Stomach (tissue), 4 donors: ENCODE measurements at regions not wholly inside any gene's neighbourhood (a gene's known extent, or its start where the extent isn't known, plus 50 kb on each side); places are given as distances from the start of the nearest gene placed in this dataset.

Source experiments
- POLR2A ChIP-seq, 4 donors: fragments of 450-650 bp; IDR thresholded peaks; one replicate each; pipeline ENCODE4 v1.6.1; 2016; ENCODE audit warnings: antibody characterized with exemption in 4 of 4, control low read depth in 2 of 4, mild to moderate bottlenecking in 1 of 4, moderate library complexity in 1 of 4
- TF ChIP-seq, protein P1 (sequence below), 7 experiments: fragments of 450-650 bp in 4 of 7; fragments of 200-600 bp in 3 of 7; sonication (generic) in 3 of 7; IDR thresholded peaks; one replicate each; pipeline ENCODE4 v1.5.1; 2016 to 2019; ENCODE audit warnings: antibody characterized with exemption in 7 of 7, control low read depth in 2 of 7, mild to moderate bottlenecking in 1 of 7

DNA sequence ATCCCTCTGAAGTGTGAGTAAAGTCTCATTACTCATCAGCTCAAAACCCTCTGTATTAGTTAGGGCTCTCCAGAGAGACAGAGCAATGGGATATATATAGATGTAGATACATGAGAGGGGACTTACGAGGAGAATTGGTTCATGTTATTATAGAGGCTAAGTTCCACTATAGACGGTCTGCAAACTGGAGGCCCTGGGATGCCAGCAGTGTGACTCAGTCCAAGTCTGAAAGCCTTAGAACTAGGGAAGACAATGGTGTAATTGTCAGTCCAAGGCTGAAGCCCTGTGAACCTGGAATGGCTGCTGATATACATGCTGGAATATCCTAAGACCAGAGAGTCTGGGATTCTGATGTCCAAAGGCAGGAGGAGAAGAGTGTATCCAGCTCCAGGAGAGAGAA, 57.3 kb upstream of the CEP83 start:
- TF ChIP-seq, protein P1, sequence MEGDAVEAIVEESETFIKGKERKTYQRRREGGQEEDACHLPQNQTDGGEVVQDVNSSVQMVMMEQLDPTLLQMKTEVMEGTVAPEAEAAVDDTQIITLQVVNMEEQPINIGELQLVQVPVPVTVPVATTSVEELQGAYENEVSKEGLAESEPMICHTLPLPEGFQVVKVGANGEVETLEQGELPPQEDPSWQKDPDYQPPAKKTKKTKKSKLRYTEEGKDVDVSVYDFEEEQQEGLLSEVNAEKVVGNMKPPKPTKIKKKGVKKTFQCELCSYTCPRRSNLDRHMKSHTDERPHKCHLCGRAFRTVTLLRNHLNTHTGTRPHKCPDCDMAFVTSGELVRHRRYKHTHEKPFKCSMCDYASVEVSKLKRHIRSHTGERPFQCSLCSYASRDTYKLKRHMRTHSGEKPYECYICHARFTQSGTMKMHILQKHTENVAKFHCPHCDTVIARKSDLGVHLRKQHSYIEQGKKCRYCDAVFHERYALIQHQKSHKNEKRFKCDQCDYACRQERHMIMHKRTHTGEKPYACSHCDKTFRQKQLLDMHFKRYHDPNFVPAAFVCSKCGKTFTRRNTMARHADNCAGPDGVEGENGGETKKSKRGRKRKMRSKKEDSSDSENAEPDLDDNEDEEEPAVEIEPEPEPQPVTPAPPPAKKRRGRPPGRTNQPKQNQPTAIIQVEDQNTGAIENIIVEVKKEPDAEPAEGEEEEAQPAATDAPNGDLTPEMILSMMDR (IDR thresholded peaks at IDR 0.05) = no peak
- TF ChIP-seq POLR2A (IDR thresholded peaks at IDR 0.05) = no peak
